ENCODE measurements at regions not wholly inside any gene's neighbourhood (a gene's known extent, or its start where the extent isn't known, plus 50 kb on each side); places are given as distances from the start of the nearest gene placed in this dataset.
A peak's percentile ranks its signal among the peaks of the same experiment; 100 is the strongest.
"Not testable (repeated sequence)": the region's sequence is repeated elsewhere in the genome, so short reads cannot be mapped to it uniquely, and the experiment has no call there.

DNA sequence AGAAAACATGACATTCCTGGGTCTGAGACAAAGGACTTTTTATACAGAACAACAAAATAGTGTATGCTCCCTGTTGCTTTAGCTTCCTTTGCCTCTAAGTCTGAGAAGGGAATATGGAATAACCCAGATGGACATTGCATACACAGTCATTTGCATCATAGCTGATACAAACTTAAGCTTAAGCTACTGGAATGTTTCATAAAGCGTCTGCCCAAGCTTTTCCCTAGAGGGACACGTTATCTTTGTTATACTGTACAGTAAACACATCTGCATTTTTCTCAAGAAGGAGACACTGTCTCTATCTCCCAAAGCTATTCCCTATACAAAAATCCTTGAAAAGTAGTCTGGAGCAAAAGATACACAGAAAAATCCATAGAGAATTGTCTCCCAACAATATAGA is 775.0 kb downstream of the DIPK2A start:
- no peak overlapping the region for H3K27ac ChIP-seq
- FAIRE-seq, result no peak
- H3K9me3 ChIP-seq, result no peaks in the 10 kb centered on the region
- TF ChIP-seq, protein P1, sequence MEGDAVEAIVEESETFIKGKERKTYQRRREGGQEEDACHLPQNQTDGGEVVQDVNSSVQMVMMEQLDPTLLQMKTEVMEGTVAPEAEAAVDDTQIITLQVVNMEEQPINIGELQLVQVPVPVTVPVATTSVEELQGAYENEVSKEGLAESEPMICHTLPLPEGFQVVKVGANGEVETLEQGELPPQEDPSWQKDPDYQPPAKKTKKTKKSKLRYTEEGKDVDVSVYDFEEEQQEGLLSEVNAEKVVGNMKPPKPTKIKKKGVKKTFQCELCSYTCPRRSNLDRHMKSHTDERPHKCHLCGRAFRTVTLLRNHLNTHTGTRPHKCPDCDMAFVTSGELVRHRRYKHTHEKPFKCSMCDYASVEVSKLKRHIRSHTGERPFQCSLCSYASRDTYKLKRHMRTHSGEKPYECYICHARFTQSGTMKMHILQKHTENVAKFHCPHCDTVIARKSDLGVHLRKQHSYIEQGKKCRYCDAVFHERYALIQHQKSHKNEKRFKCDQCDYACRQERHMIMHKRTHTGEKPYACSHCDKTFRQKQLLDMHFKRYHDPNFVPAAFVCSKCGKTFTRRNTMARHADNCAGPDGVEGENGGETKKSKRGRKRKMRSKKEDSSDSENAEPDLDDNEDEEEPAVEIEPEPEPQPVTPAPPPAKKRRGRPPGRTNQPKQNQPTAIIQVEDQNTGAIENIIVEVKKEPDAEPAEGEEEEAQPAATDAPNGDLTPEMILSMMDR (IDR thresholded peaks at IDR 0.05), result no peak
- intact Hi-C loops (cut with DNase I), result no loop called here
- H3K4me1 ChIP-seq, result peaks cover 0 to 7% (median 5%) of the 10 kb centered on the region in 3 donors
- no peak for DNase-seq
- ATAC-seq, result no peak
- H3K4me3 ChIP-seq, result no peak overlapping the region
- no peaks in the 10 kb centered on the region for H3K36me3 ChIP-seq
- no peaks in the 10 kb centered on the region for H3K27me3 ChIP-seq
- WGBS, 2 donors, result 34 to 39% methylated on average over 2 of the region's 2 CpGs

GRCh38 chr3:144749536-144750253 is 778.1 kb downstream of the DIPK2A start:
- not testable (repeated sequence) for FAIRE-seq
- WGBS, 2 donors, result 95 to 99% methylated on average over 28 to 38 of the region's 38 CpGs

DNA sequence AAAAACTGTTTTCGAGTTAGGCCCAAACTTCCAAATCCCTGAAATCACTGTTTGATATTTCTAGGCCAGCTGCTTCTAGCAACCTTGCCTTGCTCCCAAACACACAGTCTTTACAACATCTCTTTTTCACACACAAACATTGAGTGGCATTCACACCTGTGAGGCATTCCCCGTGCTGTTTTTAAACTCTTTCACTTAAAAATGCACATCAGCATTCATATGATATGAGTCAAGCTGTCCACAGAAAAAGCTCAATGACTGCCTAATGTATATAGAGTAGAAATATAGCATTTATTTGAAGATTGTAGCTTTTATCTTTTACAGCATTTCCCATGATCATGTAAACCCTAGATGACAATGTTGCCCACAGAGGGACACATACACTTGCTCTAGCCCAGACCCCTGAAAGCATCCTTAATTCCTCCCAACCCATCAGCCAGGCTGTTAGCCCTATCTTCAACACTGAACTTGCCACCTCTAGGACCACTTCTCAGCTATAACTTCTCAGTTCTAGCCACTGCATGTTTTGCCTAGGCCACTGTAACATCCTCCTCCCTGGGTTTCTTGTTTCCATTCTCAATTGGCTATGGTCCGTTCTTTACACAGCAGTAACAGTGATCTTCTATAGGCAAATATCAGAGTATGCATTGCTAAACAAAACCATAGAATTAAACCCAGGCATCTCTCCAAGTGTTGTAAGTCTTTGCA is 782.6 kb downstream of the DIPK2A start:
- TF ChIP-seq, protein P1 (IDR thresholded peaks at IDR 0.05), result no peak
- FAIRE-seq (no peak), ATAC-seq (no peak), DNase-seq (no peak)
- no peaks in the 10 kb centered on the region for H3K9me3 ChIP-seq
- H3K27me3 ChIP-seq, result no peaks in the 10 kb centered on the region
- H3K4me1 ChIP-seq, result no peaks in the 10 kb centered on the region
- no peaks in the 10 kb centered on the region for H3K36me3 ChIP-seq
- H3K27ac ChIP-seq, result no peak overlapping the region
- no peak overlapping the region for H3K4me3 ChIP-seq
- WGBS, 2 donors, result 63 to 80% methylated on average over 3 of the region's 3 CpGs
- intact Hi-C loops (cut with DNase I), result no loop called here

More at GRCh38 chr3:144749536-144750253, 778.1 kb downstream of the DIPK2A start:
- ATAC-seq; H3K4me3 ChIP-seq; H3K9me3 ChIP-seq; H3K27ac ChIP-seq; H3K27me3 ChIP-seq; H3K4me1 ChIP-seq; intact Hi-C loops (cut with DNase I); H3K36me3 ChIP-seq: not testable (repeated sequence)
- peak in 1 of 6 donors; percentile 61 for DNase-seq

GRCh38 chr3:144756704-144757440 is 785.2 kb downstream of the DIPK2A start:
- ATAC-seq (no peak), DNase-seq (peak in 3 of 6 donors; percentile 11 to 56 (median 53)), FAIRE-seq (no peak)
- Histone ChIP-seq H3K4me3 (no peak overlapping the region), H3K27ac (no peak overlapping the region), H3K9me3 (no peaks in the 10 kb centered on the region), H3K36me3 (no peaks in the 10 kb centered on the region), H3K4me1 (no peaks in the 10 kb centered on the region), H3K27me3 (no peaks in the 10 kb centered on the region)
- intact Hi-C loops (cut with DNase I), result no loop called here
- 92 to 93% methylated on average over 23 to 27 of the region's 27 CpGs for WGBS, 2 donors
- TF ChIP-seq, protein P1 (IDR thresholded peaks at IDR 0.05), result no peak

DNA sequence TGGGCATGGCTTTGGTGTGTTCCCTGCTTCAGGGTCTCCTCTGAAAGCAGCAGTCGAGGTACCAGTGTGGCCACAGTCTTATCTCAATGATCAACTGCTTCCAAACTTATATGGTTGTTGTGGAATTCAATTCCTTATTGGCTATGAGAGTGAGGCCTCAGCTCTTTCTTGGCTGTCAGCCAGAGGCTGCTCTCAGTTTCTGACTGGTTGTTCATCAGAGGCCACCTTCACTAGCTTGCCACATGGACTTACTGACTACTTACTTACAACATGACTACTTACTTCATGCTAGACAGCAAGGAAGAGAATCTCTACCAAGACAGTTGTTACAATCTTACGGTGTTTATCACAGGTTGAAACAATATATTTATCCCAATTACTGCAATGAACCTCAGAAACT is 789.2 kb downstream of the DIPK2A start:
- ATAC-seq (no peak), DNase-seq (no peak), FAIRE-seq (no peak)
- TF ChIP-seq, protein P1 (IDR thresholded peaks at IDR 0.05), result no peak
- WGBS, 2 donors, result 61 to 69% methylated on average over 2 of the region's 2 CpGs
- intact Hi-C loops (cut with DNase I), result no loop called here
- no peak overlapping the region for H3K4me3 ChIP-seq
- no peak overlapping the region for H3K27ac ChIP-seq
- H3K27me3 ChIP-seq, result no peaks in the 10 kb centered on the region
- no peaks in the 10 kb centered on the region for H3K36me3 ChIP-seq
- H3K4me1 ChIP-seq, result no peaks in the 10 kb centered on the region
- H3K9me3 ChIP-seq, result no peaks in the 10 kb centered on the region
